Transverse colon (tissue), 4 donors: ENCODE measurements at regions not wholly inside any gene's neighbourhood (a gene's known extent, or its start where the extent isn't known, plus 50 kb on each side); places are given as distances from the start of the nearest gene placed in this dataset.

Experiments used
- DNase-seq: peaks from one replicate; pipeline ENCODE4 v3.0.0-alpha.2; 2019
- H3K27ac ChIP-seq, 4 donors: fragments of 200-600 bp; sonication (generic); 2 replicates each; pipeline ENCODE4 v1.5.1; 2016 to 2018; ENCODE audit warnings: inconsistent platforms in 4 of 4
- H3K27me3 ChIP-seq: fragments of 200-600 bp; sonication (generic); 2 replicates; pipeline ENCODE4 v1.5.1; 2017; ENCODE audit warnings: inconsistent platforms
- H3K36me3 ChIP-seq, 4 donors: fragments of 200-600 bp; sonication (generic); 2 replicates each; pipeline ENCODE4 v1.5.1; 2017 to 2019; ENCODE audit warnings: inconsistent platforms in 4 of 4
- H3K4me1 ChIP-seq, 4 donors: fragments of 200-600 bp; sonication (generic); 2 replicates each; pipeline ENCODE4 v1.5.1; 2017 to 2020; ENCODE audit warnings: inconsistent platforms in 4 of 4
- H3K4me3 ChIP-seq, 4 donors: fragments of 200-600 bp; sonication (generic); 1 replicate in 1 of 4; 2 replicates in 3 of 4; pipeline versions ENCODE4 v1.5.1 to v1.6.1; 2017 to 2019; ENCODE audit warnings: inconsistent platforms in 4 of 4
- H3K9me3 ChIP-seq, 2 donors: fragments of 200-600 bp; sonication (generic); 2 replicates each; pipeline ENCODE4 v1.5.1; 2017 to 2019; ENCODE audit warnings: inconsistent platforms in 2 of 2
- CTCF ChIP-seq, 5 experiments: fragments of 200-600 bp in 3 of 5; fragments of 450-650 bp in 2 of 5; sonication (generic) in 3 of 5; IDR thresholded peaks; 1 replicate in 2 of 5; 2 replicates in 3 of 5; pipeline ENCODE4 v1.5.1; 2016 to 2017; ENCODE audit warnings: antibody characterized with exemption in 5 of 5, inconsistent platforms in 3 of 5, mild to moderate bottlenecking in 2 of 5, moderate library complexity in 1 of 5
- EP300 ChIP-seq: sonication (generic); formaldehyde crosslinking; IDR thresholded peaks from one replicate; pipeline ENCODE4 v1.6.1; 2017; ENCODE audit warnings: antibody characterized with exemption, low read depth
- POLR2A ChIP-seq: fragments of 450-650 bp; IDR thresholded peaks from one replicate; pipeline ENCODE4 v1.6.1; 2016; ENCODE audit warnings: antibody characterized with exemption, mild to moderate bottlenecking, moderate library complexity
- POLR2AphosphoS5 ChIP-seq, 3 donors: sonication (generic); formaldehyde crosslinking; IDR thresholded peaks; one replicate each; pipeline ENCODE4 v1.6.1; 2016; ENCODE audit warnings: antibody characterized with exemption in 3 of 3
- WGBS, 2 donors: methylation state at CpG; one replicate each; pipeline ENCODE4 v1.1.5; 2018; ENCODE audit warnings: low coverage in 1 of 2; 5-methylcytosine and 5-hydroxymethylcytosine counted together
- in situ Hi-C, 4 donors: fragments of 200-750 bp; cut with MboI; loops; one replicate each; pipeline versions ENCODE4 v1.15.0 to v1.15.1; 2017; ENCODE audit warnings: low sequenced_read_pairs in 3 of 4, low pct_ligation_motif_present in 1 of 4, low pct_unique_long_range_greater_than_20kb in 1 of 4
- intact Hi-C: fragments of 100-400 bp; cut with DNase I; formaldehyde crosslinking; loops from one replicate; pipeline ENCODE4 v1.15.1; 2023; ENCODE audit warnings: low total_unique reads

DNA sequence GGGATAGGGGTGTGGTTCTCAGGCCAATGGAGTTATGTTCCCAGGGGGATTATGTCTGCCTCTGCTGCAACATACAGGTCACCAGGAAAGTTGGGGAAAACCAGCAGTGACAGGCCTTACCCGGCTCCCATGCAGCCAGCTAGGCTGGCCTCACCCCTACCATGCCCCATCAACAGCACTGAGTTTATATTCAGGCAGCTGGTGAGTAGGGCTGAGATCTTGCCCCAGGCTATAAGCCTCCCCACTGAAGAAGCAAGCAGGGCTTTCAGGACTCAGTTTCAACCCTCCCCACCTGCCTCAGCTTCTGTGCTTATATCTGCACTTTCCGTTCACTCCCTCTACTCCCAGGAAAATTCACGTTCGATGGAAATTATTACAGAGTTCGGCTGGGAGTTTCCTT, 122.4 kb upstream of the PGRMC2 start:
- TF ChIP-seq POLR2AphosphoS5 (IDR thresholded peaks at IDR 0.05) (no peak), EP300 (no peak), CTCF (IDR thresholded peaks at IDR 0.05) (no peak), POLR2A (no peak)
- in situ Hi-C loops = no loop called here
- DNase-seq = no peak
- Histone ChIP-seq H3K36me3 (no peaks in the 10 kb centered on the region), H3K9me3 (no peaks in the 10 kb centered on the region), H3K27ac (no peak overlapping the region), H3K27me3 (no peaks in the 10 kb centered on the region), H3K4me3 (no peak overlapping the region), H3K4me1 (no peaks in the 10 kb centered on the region)
- whole genome bisulfite sequencing, 2 donors = 93% methylated on average over 5 of the region's 5 CpGs; no CpG with 5 or more reads in 1 of the 2 donors
- intact Hi-C loops = no loop called here

DNA sequence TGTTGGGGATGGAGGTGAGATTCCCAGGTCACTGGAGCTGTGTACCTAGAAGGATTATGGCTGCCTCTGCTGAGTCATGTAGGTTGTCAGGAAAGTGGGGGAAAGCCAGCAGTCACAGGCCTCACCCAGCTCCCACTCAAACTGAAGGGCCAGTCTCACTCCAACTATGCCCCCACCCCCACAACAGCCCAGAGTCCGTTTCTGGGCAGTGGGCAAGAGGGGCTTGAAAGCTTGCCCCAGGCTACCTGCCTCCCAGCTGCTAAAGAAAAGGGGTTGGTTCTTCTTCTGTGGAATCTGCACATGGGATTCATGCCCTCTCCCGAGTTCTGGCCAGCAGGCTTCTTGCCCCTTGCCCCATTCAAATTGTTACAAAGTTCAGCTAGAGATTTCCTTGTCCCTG, 116.0 kb upstream of the PGRMC2 start:
- Histone ChIP-seq H3K27me3 (no peaks in the 10 kb centered on the region), H3K4me3 (no peak overlapping the region), H3K36me3 (no peaks in the 10 kb centered on the region), H3K9me3 (no peaks in the 10 kb centered on the region), H3K27ac (no peak overlapping the region), H3K4me1 (no peaks in the 10 kb centered on the region)
- in situ Hi-C loops (no loop called here), intact Hi-C loops (no loop called here)
- TF ChIP-seq CTCF (IDR thresholded peaks at IDR 0.05) (no peak), POLR2AphosphoS5 (IDR thresholded peaks at IDR 0.05) (no peak), POLR2A (no peak), EP300 (no peak)
- WGBS, 2 donors = 60 to 63% methylated on average over 1 to 2 of the region's 2 CpGs
- no peak for DNase-seq

DNA sequence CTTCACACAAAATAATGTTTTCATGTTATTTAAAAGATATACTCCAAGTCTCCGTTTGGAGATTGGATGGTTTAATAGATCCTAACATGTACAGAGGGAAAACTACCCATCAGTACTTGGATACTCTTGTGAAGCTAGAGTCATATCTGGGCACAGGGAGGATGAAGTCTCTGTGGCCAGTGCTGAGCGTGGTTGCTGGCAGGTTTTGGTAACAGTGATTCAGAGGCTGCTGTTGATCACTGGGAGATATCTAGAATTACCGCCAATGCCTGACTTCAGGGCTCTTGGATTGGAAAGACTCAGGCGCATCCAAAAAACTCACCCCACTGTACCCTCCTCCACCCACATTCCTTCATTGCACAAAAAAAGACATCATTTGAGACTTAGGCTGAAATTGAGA, 107.2 kb upstream of the PGRMC2 start:
- peaks cover 0 to 8% (median 3%) of the 10 kb centered on the region in 4 donors for H3K4me1 ChIP-seq
- H3K9me3 ChIP-seq = no peaks in the 10 kb centered on the region
- H3K27ac ChIP-seq = no peak overlapping the region
- no peak for DNase-seq
- intact Hi-C loops = no loop called here
- no peak overlapping the region for H3K4me3 ChIP-seq
- no peaks in the 10 kb centered on the region for H3K27me3 ChIP-seq
- in situ Hi-C loops = no loop called here
- 89 to 90% methylated on average over 1 to 4 of the region's 4 CpGs for WGBS, 2 donors
- no peak for TF ChIP-seq EP300
- TF ChIP-seq CTCF (IDR thresholded peaks at IDR 0.05) = no peak
- TF ChIP-seq POLR2AphosphoS5 (IDR thresholded peaks at IDR 0.05) = no peak
- no peak for TF ChIP-seq POLR2A
- no peaks in the 10 kb centered on the region for H3K36me3 ChIP-seq

- peaks cover 0 to 8% (median 3%) of the 10 kb centered on the region in 4 donors for H3K4me1 ChIP-seq
- H3K4me3 ChIP-seq = no peak overlapping the region
- DNase-seq = no peak
- TF ChIP-seq CTCF (IDR thresholded peaks at IDR 0.05) (no peak), POLR2A (no peak), EP300 (no peak), POLR2AphosphoS5 (IDR thresholded peaks at IDR 0.05) (no peak)
- WGBS, 2 donors = 42 to 56% methylated on average over 4 to 6 of the region's 6 CpGs
- peak overlapping the region in 3 of 4 donors; percentile 1 to 48 (median 36) for H3K27ac ChIP-seq
- intact Hi-C loops (no loop called here), in situ Hi-C loops (no loop called here)
- no peaks in the 10 kb centered on the region for H3K9me3 ChIP-seq
- no peaks in the 10 kb centered on the region for H3K36me3 ChIP-seq
- H3K27me3 ChIP-seq = no peaks in the 10 kb centered on the region
These were observed 105.6 kb upstream of the PGRMC2 start for GRCh38 chr4:128393101-128393704.
